ENCODE measurements at regions not wholly inside any gene's neighbourhood (a gene's known extent, or its start where the extent isn't known, plus 50 kb on each side); places are given as distances from the start of the nearest gene placed in this dataset.
"Not testable (repeated sequence)": the region's sequence is repeated elsewhere in the genome, so short reads cannot be mapped to it uniquely, and the experiment has no call there.

DNA sequence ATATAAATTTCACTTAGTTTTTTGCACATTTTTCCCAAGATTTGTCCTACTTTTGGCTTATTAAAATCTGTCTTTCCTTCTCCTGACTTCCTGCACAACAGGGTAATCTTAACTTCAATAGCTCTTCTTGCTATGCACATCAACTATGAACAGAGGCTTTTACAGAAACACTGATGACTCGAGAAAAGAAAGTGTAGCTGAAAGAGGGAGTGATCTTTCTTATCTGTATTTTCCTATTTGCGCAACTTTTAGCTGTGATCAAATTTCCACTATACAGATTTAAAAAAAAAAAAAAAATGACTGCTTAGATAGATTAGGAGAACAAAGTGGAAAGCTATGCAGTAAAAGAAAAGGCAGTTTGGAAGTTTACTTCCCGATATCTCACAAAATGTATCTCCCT, 406.9 kb downstream of the LIG4 start:
- DNase-seq = no peak

- DNase-seq = no peak
Measured at GRCh38 chr13:107807306-107808073, 407.8 kb downstream of the LIG4 start.

GRCh38 chr13:107806726-107807125, 408.6 kb downstream of the LIG4 start:
- DNase-seq = no peak

DNA sequence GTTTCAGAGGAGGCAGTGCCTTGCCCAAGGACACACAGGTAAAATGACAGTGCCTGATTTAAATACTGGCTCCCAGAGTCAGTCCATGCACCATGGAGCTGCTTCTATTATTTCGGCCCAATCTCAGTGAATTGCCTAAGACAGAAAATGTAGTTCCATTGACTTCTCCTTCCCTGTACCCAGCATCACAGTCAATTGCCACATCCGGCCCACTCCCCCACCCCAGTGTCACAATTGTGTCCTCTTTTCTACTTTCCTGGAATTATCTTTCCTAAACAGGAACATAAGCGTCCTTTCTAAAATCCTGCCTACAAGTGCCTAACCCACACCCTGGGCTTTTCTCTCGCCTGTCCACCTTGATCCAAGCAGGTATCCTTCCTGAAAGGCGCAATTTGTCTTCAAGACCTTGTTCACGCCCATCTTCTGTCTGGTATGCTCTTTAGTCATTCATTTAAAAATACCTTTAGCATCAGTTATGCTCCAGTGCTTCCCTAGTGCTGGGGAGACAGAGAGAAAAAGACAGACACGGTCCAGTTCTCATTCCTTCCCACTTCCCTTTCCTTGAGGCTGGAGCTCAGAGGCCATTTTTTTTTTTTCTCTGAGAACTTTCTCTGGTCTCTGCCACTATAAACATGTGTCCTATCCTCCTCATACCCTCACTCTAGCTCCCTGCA, 411.4 kb downstream of the LIG4 start:
- no peak for DNase-seq

- no peak for DNase-seq
Measured at GRCh38 chr13:107801621-107802020, 413.7 kb downstream of the LIG4 start.

GRCh38 chr13:107799001-107799400, 416.3 kb downstream of the LIG4 start:
- DNase-seq = no peak

- no peak for DNase-seq
Measured at GRCh38 chr13:107790397-107790796, 424.9 kb downstream of the LIG4 start.

DNA sequence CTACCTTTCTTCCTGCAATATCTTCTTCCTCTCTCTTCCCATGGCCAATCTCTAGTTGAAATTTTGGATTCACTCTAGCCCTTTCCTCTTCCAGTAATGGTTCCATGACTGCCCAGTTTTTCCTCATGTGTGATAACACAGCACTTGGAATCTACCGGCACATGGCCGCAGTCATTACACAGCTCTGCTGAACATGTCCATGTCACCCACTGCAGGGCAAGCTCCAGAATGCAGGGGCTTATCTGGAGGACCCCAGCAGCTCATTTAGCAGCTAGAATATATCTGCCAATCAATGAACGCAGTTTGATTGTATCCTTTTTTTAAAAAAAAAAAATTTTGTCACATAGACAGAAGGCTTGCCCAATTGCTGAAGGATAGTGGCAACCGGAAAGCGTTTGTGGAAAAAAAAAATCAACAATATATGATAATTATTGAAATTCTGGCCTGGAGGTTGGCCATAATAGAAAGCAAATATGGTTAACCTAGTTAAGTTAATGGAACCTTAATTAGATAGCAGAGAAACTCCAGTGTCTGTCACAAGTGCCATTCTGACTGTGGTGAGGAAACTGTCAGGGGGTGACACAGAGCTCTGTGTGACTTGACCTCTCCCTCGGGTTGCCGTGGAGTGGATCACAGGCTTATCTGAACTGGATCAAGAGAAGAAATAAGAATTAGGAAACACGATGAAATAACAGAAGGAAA, 426.7 kb downstream of the LIG4 start:
- DNase-seq = no peak

- not testable (repeated sequence) for DNase-seq
Measured at GRCh38 chr13:107782646-107783045, 432.7 kb downstream of the LIG4 start.

- no peak for DNase-seq
Measured at GRCh38 chr13:107778094-107778493, 437.2 kb downstream of the LIG4 start.

GRCh38 chr13:107770541-107770940, 444.8 kb downstream of the LIG4 start:
- no peak for DNase-seq

DNA sequence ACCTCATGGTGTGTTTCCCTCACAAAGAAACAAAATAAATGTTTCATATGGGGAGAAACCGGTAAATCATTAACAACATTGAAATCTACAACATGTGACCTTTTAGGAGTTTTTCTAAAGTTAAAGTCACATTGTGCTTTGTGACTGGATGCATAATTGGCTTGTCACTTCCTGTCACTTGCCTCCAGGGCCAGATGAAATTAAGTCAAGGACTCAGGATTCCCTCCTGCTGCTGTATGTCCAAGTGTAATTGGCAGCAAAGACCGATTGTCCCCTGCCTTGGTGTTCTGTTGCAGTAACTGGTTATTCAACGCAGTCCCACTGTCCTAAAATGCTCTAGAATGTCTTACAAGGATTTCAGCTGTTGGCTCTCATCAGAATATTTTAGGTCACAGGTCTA, 448.2 kb downstream of the LIG4 start:
- no peak for DNase-seq

DNA sequence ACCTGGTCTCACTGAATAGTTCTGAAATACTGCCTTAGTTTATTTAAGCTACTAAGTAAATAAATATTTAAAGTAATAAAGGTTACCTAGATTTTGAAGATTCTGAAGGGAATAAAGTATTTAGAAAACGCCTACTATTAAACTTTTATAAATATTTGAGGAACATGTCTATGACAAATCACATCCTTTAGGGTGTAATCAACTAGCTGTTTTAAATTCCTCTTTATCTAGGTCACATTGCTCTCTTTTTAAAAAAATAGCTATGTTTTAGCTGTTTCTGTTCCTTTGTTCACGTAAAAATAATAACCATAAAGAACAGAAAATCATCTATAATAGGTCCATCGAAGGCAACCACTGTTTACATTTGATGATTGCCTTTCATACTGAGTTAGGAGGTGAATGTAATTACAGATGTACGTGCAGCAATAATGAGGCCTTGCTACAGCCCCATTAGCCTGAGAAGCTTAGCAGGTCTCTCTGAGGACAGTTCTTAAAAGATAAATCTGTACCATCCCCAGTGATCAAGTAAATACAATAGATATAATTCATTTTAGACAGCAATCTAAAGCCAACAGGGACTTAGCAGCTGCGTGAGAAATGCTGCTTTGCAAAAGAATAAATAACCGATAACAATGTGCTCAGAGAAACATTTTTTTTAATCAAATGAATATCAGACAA, 449.5 kb downstream of the LIG4 start:
- DNase-seq = no peak

- DNase-seq = no peak
Measured at GRCh38 chr13:107764046-107764445, 451.3 kb downstream of the LIG4 start.

DNA sequence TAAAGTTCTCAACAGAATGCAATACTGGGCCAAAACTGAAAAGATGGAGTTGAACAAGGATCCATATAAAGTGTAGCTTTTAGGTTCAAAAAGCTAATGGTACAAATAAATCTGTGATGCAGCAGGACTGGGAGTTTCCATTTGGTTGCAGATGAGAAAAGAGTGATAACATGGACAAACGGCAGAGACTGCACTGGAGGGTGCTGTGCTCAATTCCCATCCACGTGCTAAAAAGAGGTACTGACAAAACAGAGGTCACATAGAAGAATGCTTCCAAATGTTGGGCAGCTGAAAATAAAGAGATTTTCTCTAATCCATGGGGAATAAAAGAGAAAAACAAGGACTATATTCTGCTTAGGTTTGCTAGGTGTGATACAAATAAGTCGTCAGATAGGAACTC, 461.6 kb downstream of the LIG4 start:
- no peak for DNase-seq

- no peak for DNase-seq
Measured at GRCh38 chr13:107753291-107753690, 462.0 kb downstream of the LIG4 start.

DNA sequence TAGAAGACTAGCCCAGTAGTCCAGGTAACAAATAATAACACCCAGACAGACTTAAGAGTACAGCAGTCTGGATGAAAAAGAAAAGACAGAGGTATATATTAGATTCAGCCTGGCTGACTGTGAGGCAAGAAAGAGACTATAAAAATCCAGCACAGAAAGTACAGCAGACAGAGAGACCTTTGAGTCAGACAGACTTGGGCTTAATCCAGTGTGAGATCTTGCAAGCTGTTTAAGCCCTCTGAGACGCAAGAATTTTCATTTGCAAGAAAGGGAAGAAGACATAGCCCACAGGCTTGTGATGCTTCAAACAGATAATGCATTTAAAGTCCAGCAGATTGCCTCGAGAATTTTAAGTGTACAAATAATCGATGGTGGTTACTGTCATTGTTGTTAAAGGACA, 471.4 kb downstream of the LIG4 start:
- DNase-seq = no peak

- no peak for DNase-seq
Measured at GRCh38 chr13:107743526-107743925, 471.8 kb downstream of the LIG4 start.

GRCh38 chr13:107743100-107743499, 472.2 kb downstream of the LIG4 start:
- DNase-seq = no peak

GRCh38 chr13:107742544-107742943, 472.8 kb downstream of the LIG4 start:
- no peak for DNase-seq

DNA sequence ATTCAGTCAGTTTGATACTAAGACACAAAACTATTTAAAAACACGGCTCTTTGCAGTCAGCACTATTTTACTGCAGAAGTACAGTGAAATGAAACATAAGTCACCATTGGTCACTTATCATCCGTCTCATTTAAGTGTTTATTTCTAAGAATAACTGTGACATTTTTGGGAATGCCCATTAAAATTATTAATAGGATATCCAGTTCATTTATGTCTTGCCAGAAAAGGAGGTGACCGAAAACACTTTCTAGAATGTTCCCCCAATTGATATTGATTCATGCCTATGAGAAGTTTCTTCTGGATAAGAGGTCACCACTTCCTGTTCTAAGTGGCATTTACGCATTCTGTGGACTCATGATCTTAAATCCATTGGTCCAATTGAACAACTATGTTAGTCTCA, 477.3 kb downstream of the LIG4 start:
- no peak for DNase-seq

DNA sequence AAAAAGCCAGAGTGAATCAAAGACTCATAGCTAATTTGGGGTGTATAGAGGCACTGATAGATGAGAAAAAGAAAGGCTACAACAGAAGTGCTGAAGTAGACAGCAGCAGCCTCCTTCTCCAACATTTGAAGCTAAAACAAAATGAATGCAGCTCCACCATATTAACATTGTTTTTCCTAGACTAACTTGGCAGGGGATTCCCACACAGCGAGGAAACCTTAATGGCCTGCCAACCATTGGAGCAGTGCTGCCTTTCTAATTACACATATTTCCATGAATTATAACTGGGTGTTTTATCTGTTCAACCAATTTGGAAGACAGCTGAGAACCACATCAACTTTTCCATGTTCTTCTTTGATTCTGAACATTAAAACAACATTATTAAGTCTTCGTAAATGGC, 478.6 kb downstream of the LIG4 start:
- DNase-seq = no peak

GRCh38 chr13:107736170-107736569, 479.2 kb downstream of the LIG4 start:
- DNase-seq = no peak

Measured in bone marrow (tissue), 2 donors.